Keratinocyte (primary cell): ENCODE measurements at regions not wholly inside any gene's neighbourhood (a gene's known extent, or its start where the extent isn't known, plus 50 kb on each side); places are given as distances from the start of the nearest gene placed in this dataset.

Experiments
- DNase-seq: peaks from one replicate; pipeline ENCODE4 v3.0.0-alpha.2; 2011; ENCODE audit warnings: low read depth, missing footprints, low spot score
- FAIRE-seq: peaks from 2 replicates; lab custom pipeline; 2011; peaks lifted over from hg19 to GRCh38; lab: Jason Lieb, UNC
- H2AFZ ChIP-seq: 2 replicates; pipeline ENCODE4 v1.6.0; 2012; ENCODE audit warnings: low read length, control low read depth, inconsistent platforms; ENCODE audit not compliant: control insufficient read depth
- H3K27ac ChIP-seq: 2 replicates; pipeline ENCODE4 v1.5.1; 2011; ENCODE audit warnings: low read length; ENCODE audit not compliant: control insufficient read depth, insufficient read depth
- H3K27me3 ChIP-seq: 3 replicates; pipeline ENCODE4 v1.6.0; 2011; ENCODE audit warnings: low read length; ENCODE audit not compliant: control insufficient read depth, insufficient read depth; ENCODE audit errors: extremely low read depth
- H3K36me3 ChIP-seq, 2 experiments: 2 replicates in 1 of 2; 3 replicates in 1 of 2; pipeline ENCODE4 v1.5.1; 2011; ENCODE audit warnings: low read length in 2 of 2, mild to moderate bottlenecking in 1 of 2; ENCODE audit not compliant: control insufficient read depth in 2 of 2, insufficient read depth in 2 of 2; ENCODE audit errors: extremely low read depth in 1 of 2
- H3K4me1 ChIP-seq: 3 replicates; pipeline ENCODE4 v1.5.1; 2011; ENCODE audit warnings: low read length; ENCODE audit not compliant: control insufficient read depth, insufficient read depth; ENCODE audit errors: extremely low read depth
- H3K4me2 ChIP-seq: 3 replicates; pipeline ENCODE4 v1.6.0; 2011; ENCODE audit warnings: low read depth, low read length; ENCODE audit not compliant: control insufficient read depth, insufficient read depth; ENCODE audit errors: extremely low read depth
- H3K4me3 ChIP-seq, 3 experiments: fragments of 200-600 bp in 1 of 3; sonication (generic) in 1 of 3; 2 replicates in 2 of 3; 3 replicates in 1 of 3; pipeline ENCODE4 v1.5.1; 2011 to 2016; ENCODE audit warnings: low read length in 3 of 3, mild to moderate bottlenecking in 3 of 3, control low read depth in 2 of 3, inconsistent platforms in 1 of 3, low read depth in 1 of 3, mixed read lengths in 1 of 3, mixed run types in 1 of 3, moderate library complexity in 1 of 3; ENCODE audit not compliant: control insufficient read depth in 2 of 3, insufficient read depth in 2 of 3; ENCODE audit errors: extremely low read depth in 1 of 3
- H3K79me2 ChIP-seq: 2 replicates; pipeline ENCODE4 v1.6.0; 2012; ENCODE audit warnings: low read length; ENCODE audit not compliant: control insufficient read depth, insufficient read depth
- H3K9ac ChIP-seq: 3 replicates; pipeline ENCODE4 v1.6.0; 2011; ENCODE audit warnings: low read length; ENCODE audit not compliant: control insufficient read depth, insufficient read depth; ENCODE audit errors: extremely low read depth
- H3K9me1 ChIP-seq: 3 replicates; pipeline ENCODE4 v1.6.0; 2011; ENCODE audit warnings: low read length; ENCODE audit not compliant: control insufficient read depth, insufficient read depth; ENCODE audit errors: extremely low read depth
- H3K9me3 ChIP-seq: 2 replicates; pipeline ENCODE4 v1.5.1; 2012; ENCODE audit warnings: low read depth, low read length; ENCODE audit not compliant: control insufficient read depth
- H4K20me1 ChIP-seq: 3 replicates; pipeline ENCODE4 v1.6.0; 2011; ENCODE audit warnings: low read length; ENCODE audit not compliant: control insufficient read depth, insufficient read depth; ENCODE audit errors: extremely low read depth
- CTCF ChIP-seq, 3 experiments: IDR thresholded peaks in 1 of 3; conservative IDR thresholded peaks in 1 of 3; optimal IDR thresholded peaks in 1 of 3; 2 replicates in 2 of 3; 3 replicates in 1 of 3; pipeline versions ENCODE3 to v1.5.1; 2011; ENCODE audit warnings: low read length in 3 of 3, mild to moderate bottlenecking in 3 of 3, moderate library complexity in 2 of 3, control low read depth in 1 of 3, inconsistent platforms in 1 of 3; ENCODE audit not compliant: insufficient read depth in 2 of 3; ENCODE audit errors: extremely low read depth in 1 of 3
- EZH2 ChIP-seq: IDR thresholded peaks from one replicate; pipeline ENCODE4 v1.6.1; 2012; ENCODE audit warnings: inconsistent platforms, mild to moderate bottlenecking, low read length, moderate library complexity
- dilution Hi-C: fragments of 300-500 bp; cut with MboI; formaldehyde crosslinking; loops from one replicate; pipeline ENCODE4 v1.7.0; 2020; ENCODE audit warnings: low sequenced_read_pairs; ENCODE audit not compliant: extremely low pct_ligation_motif_present

- Histone ChIP-seq H3K9me1 (no peaks in the 10 kb centered on the region), H3K4me2 (no peak overlapping the region), H3K4me1 (peaks cover 24% of the 10 kb centered on the region), H4K20me1 (no peaks in the 10 kb centered on the region), H3K27me3 (no peaks in the 10 kb centered on the region), H3K79me2 (no peaks in the 10 kb centered on the region), H3K9me3 (no peaks in the 10 kb centered on the region), H3K9ac (no peak overlapping the region), H3K27ac (no peak overlapping the region), H3K36me3 (no peaks in the 10 kb centered on the region), H3K4me3 (no peak overlapping the region), H2AFZ (no peak overlapping the region)
- TF ChIP-seq EZH2 (no peak), CTCF (optimal IDR thresholded peaks at IDR 0.05 in 1 of 3, IDR thresholded peaks at IDR 0.05 in 1 of 3, conservative IDR thresholded peaks at IDR 0.05 in 1 of 3; ENCODE audit: extremely low read depth in 1 of 3, insufficient read depth in 2 of 3, low read length in 3 of 3) (no peak)
- dilution Hi-C loops, result no loop called here
- no peak for FAIRE-seq
- no peak for DNase-seq
These were observed 80.9 kb downstream of the KIF4B start for GRCh38 chr5:155094455-155094854.

GRCh38 chr5:155097995-155098394 lies 84.4 kb downstream of the KIF4B start:
- DNase-seq (no peak), FAIRE-seq (no peak)
- Histone ChIP-seq H3K9me1 (no peaks in the 10 kb centered on the region), H3K27ac (no peak overlapping the region), H3K9me3 (no peaks in the 10 kb centered on the region), H3K4me3 (no peak overlapping the region), H2AFZ (no peak overlapping the region), H3K36me3 (no peaks in the 10 kb centered on the region), H3K9ac (no peak overlapping the region), H3K27me3 (no peaks in the 10 kb centered on the region), H3K79me2 (no peaks in the 10 kb centered on the region), H3K4me2 (no peak overlapping the region), H3K4me1 (no peaks in the 10 kb centered on the region), H4K20me1 (no peaks in the 10 kb centered on the region)
- TF ChIP-seq EZH2 (no peak), CTCF (optimal IDR thresholded peaks at IDR 0.05 in 1 of 3, IDR thresholded peaks at IDR 0.05 in 1 of 3, conservative IDR thresholded peaks at IDR 0.05 in 1 of 3; ENCODE audit: extremely low read depth in 1 of 3, insufficient read depth in 2 of 3, low read length in 3 of 3) (no peak)
- dilution Hi-C loops, result no loop called here
